B cell (primary cell): ENCODE measurements at regions not wholly inside any gene's neighbourhood (a gene's known extent, or its start where the extent isn't known, plus 50 kb on each side); places are given as distances from the start of the nearest gene placed in this dataset.

Experiments
- ATAC-seq: fragments of 200-7000 bp; cut with Tn5 transposase; one replicate; pipeline ENCODE4 v1.10.0; 2021; ENCODE audit warnings: low read depth, mild to moderate bottlenecking, moderate number of reproducible peaks, moderate library complexity
- CTCF ChIA-PET: fragments of 350-600 bp; sonication (Branson Sonifier 250); formaldehyde crosslinking; loops from one replicate; lab custom pipeline; 2021; ENCODE audit warnings: antibody characterized with exemption, inconsistent platforms; lab: Charles Lee
- POLR2A ChIA-PET: fragments of 350-600 bp; sonication (Branson Sonifier 250); formaldehyde crosslinking; loops from one replicate; lab custom pipeline; 2021; ENCODE audit warnings: antibody characterized with exemption; lab: Charles Lee
- DNase-seq: peaks from one replicate; pipeline ENCODE4 v3.0.0; 2013
- H2AFZ ChIP-seq: 2 replicates; pipeline ENCODE4 v1.6.1; 2012; ENCODE audit warnings: mild to moderate bottlenecking, low read depth, low read length; ENCODE audit not compliant: insufficient read depth, poor library complexity, severe bottlenecking
- H3K27ac ChIP-seq, 2 donors: 1 replicate in 1 of 2; 2 replicates in 1 of 2; pipeline ENCODE4 v1.5.1; 2012 to 2013; ENCODE audit warnings: low read length in 2 of 2, mild to moderate bottlenecking in 2 of 2, moderate library complexity in 1 of 2
- H3K27me3 ChIP-seq, 4 experiments: fragments of 200-600 bp in 1 of 4; sonication (generic) in 1 of 4; replicated peaks in 1 of 4; 1 replicate in 2 of 4; 2 replicates in 2 of 4; pipeline versions ENCODE4 v1.6.1 to v1.7.0; 2013 to 2016; ENCODE audit warnings: low read length in 3 of 4, mild to moderate bottlenecking in 2 of 4, mixed read lengths in 1 of 4, moderate library complexity in 1 of 4; ENCODE audit not compliant: insufficient read depth in 4 of 4, control insufficient read depth in 3 of 4; ENCODE audit errors: control extremely low read depth in 1 of 4
- H3K36me3 ChIP-seq, 2 experiments: replicated peaks in 1 of 2; 1 replicate in 1 of 2; 2 replicates in 1 of 2; pipeline versions ENCODE4 v1.6.1 to v1.7.1; 2013; ENCODE audit warnings: low read length in 1 of 2; ENCODE audit not compliant: insufficient read depth in 2 of 2, control insufficient read depth in 1 of 2; ENCODE audit errors: control extremely low read depth in 1 of 2, extremely low read depth in 1 of 2
- H3K4me1 ChIP-seq, 2 donors: fragments of 200-600 bp in 1 of 2; sonication (generic) in 1 of 2; 1 replicate in 1 of 2; 2 replicates in 1 of 2; pipeline versions ENCODE4 v1.5.1 to v1.6.1; 2013 to 2017; ENCODE audit warnings: low read length in 2 of 2; ENCODE audit not compliant: control insufficient read depth in 2 of 2, insufficient read depth in 2 of 2
- H3K4me2 ChIP-seq: replicated peaks from 2 replicates; pipeline ENCODE3; 2012; ENCODE audit warnings: mild to moderate bottlenecking, low read depth, low read length; ENCODE audit not compliant: poor library complexity, severe bottlenecking
- H3K4me3 ChIP-seq, 5 experiments: fragments of 200-600 bp in 1 of 5; sonication (generic) in 1 of 5; 1 replicate in 3 of 5; 2 replicates in 2 of 5; pipeline versions ENCODE4 v1.5.1 to v1.7.0; 2011 to 2016; ENCODE audit warnings: low read length in 4 of 5, mild to moderate bottlenecking in 4 of 5, low read depth in 2 of 5, control low read depth in 1 of 5, moderate library complexity in 1 of 5; ENCODE audit not compliant: insufficient read depth in 1 of 5; ENCODE audit errors: control extremely low read depth in 1 of 5, extremely low read depth in 1 of 5
- H3K79me2 ChIP-seq: fragments of 200-600 bp; sonication (generic); one replicate; pipeline ENCODE4 v1.6.0; 2016; ENCODE audit warnings: low read length; ENCODE audit not compliant: control insufficient read depth, insufficient read depth
- H3K9ac ChIP-seq: fragments of 200-600 bp; sonication (generic); 2 replicates; pipeline ENCODE4 v1.6.1; 2017; ENCODE audit warnings: mild to moderate bottlenecking, low read length, moderate library complexity
- H3K9me3 ChIP-seq, 3 donors: one replicate each; pipeline versions ENCODE4 v1.6.1 to v1.7.1; 2013; ENCODE audit warnings: low read length in 2 of 3; ENCODE audit not compliant: control insufficient read depth in 2 of 3, insufficient read depth in 1 of 3; ENCODE audit errors: control extremely low read depth in 1 of 3
- H4K20me1 ChIP-seq: 2 replicates; pipeline ENCODE4 v1.6.0; 2012; ENCODE audit warnings: mild to moderate bottlenecking, low read length; ENCODE audit not compliant: insufficient read depth, control insufficient read depth, poor library complexity, severe bottlenecking
- H3K27ac Mint-ChIP-seq: one replicate; pipeline ENCODE4 v1.8.0; 2021; ENCODE audit warnings: mixed read lengths
- H3K27me3 Mint-ChIP-seq: one replicate; pipeline ENCODE4 v1.8.0; 2021; ENCODE audit warnings: mixed read lengths
- H3K4me1 Mint-ChIP-seq: one replicate; pipeline ENCODE4 v1.8.0; 2021; ENCODE audit warnings: mixed read lengths
- H3K4me3 Mint-ChIP-seq: one replicate; pipeline ENCODE4 v1.8.0; 2021; ENCODE audit warnings: mixed read lengths
- H3K9me3 Mint-ChIP-seq: one replicate; pipeline ENCODE4 v1.8.0; 2022; ENCODE audit warnings: mixed read lengths; ENCODE audit not compliant: insufficient read depth
- EZH2 ChIP-seq: IDR thresholded peaks from 2 replicates; pipeline ENCODE4 v1.6.1; 2012; ENCODE audit warnings: borderline replicate concordance, low read depth, mild to moderate bottlenecking, moderate library complexity, low read length; ENCODE audit not compliant: insufficient read depth, poor library complexity, severe bottlenecking
- WGBS: methylation state at CpG from one replicate; pipeline ENCODE4 v1.1.5; 2013; ENCODE audit warnings: missing lambda C conversion rate; ENCODE audit not compliant: insufficient coverage; 5-methylcytosine and 5-hydroxymethylcytosine counted together
- intact Hi-C: fragments of 100-400 bp; cut with micrococcal nuclease; formaldehyde crosslinking; loops from one replicate; pipeline ENCODE4 v1.10.0; 2022
- TF ChIP-seq, protein P1 (sequence below): fragments of 200-600 bp; IDR thresholded peaks from one replicate; pipeline ENCODE4 v1.8.0; 2022; ENCODE audit warnings: antibody characterized with exemption, mild to moderate bottlenecking

DNA sequence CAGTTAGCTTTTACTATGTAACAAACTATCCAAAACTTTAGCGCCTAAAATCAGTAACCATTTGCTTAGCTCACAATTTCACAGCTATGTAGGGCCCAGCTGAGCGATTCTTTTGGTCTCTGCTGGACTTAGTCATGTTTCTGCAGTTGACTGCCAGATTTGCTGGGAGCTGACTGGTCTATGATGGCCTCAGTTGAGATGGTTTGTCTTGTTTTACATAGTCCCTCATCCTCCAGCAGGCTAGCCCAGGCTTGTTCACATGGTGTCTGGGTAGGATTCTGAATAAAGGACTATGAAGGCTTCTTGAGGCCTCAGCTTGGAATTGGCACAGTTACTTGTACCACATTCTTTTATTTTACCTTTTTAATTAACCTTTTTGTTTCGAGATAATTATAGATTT is 247.8 kb upstream of the CHD6 start:
- peaks cover 0 to 1% (median 0%) of the 10 kb centered on the region in 3 donors for H3K9me3 ChIP-seq
- H3K4me1 Mint-ChIP-seq: no peaks in the 10 kb centered on the region
- no peak overlapping the region for H3K4me3 ChIP-seq
- no peaks in the 10 kb centered on the region for H3K27me3 ChIP-seq
- no peaks in the 10 kb centered on the region for H3K9me3 Mint-ChIP-seq
- no peak overlapping the region for H3K4me3 Mint-ChIP-seq
- no peak overlapping the region for H3K4me2 ChIP-seq
- H3K27ac Mint-ChIP-seq: no peak overlapping the region
- H4K20me1 ChIP-seq: no peaks in the 10 kb centered on the region
- H3K27me3 Mint-ChIP-seq: no peaks in the 10 kb centered on the region
- ATAC-seq (no peak), DNase-seq (no peak)
- CTCF ChIA-PET: no interaction called here
- TF ChIP-seq EZH2: no peak
- TF ChIP-seq, protein P1, sequence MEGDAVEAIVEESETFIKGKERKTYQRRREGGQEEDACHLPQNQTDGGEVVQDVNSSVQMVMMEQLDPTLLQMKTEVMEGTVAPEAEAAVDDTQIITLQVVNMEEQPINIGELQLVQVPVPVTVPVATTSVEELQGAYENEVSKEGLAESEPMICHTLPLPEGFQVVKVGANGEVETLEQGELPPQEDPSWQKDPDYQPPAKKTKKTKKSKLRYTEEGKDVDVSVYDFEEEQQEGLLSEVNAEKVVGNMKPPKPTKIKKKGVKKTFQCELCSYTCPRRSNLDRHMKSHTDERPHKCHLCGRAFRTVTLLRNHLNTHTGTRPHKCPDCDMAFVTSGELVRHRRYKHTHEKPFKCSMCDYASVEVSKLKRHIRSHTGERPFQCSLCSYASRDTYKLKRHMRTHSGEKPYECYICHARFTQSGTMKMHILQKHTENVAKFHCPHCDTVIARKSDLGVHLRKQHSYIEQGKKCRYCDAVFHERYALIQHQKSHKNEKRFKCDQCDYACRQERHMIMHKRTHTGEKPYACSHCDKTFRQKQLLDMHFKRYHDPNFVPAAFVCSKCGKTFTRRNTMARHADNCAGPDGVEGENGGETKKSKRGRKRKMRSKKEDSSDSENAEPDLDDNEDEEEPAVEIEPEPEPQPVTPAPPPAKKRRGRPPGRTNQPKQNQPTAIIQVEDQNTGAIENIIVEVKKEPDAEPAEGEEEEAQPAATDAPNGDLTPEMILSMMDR: no peak
- H3K27ac ChIP-seq: no peak overlapping the region
- H3K4me1 ChIP-seq: no peaks in the 10 kb centered on the region
- no peak overlapping the region for H3K9ac ChIP-seq
- 100% methylated on average over 1 of the region's 3 CpGs for WGBS
- no peaks in the 10 kb centered on the region for H3K79me2 ChIP-seq
- POLR2A ChIA-PET: no interaction called here
- no peak overlapping the region for H2AFZ ChIP-seq
- intact Hi-C loops: no loop called here
- H3K36me3 ChIP-seq: no peaks in the 10 kb centered on the region

- DNase-seq: no peak
- Histone ChIP-seq H3K4me3 (no peak overlapping the region), H3K4me2 (no peak overlapping the region), H3K9ac (no peak overlapping the region), H2AFZ (no peak overlapping the region), H3K27me3 (no peaks in the 10 kb centered on the region), H3K79me2 (no peaks in the 10 kb centered on the region), H3K27ac (no peak overlapping the region), H3K36me3 (no peaks in the 10 kb centered on the region), H3K9me3 (no peaks in the 10 kb centered on the region), H3K4me1 (no peaks in the 10 kb centered on the region), H4K20me1 (no peaks in the 10 kb centered on the region)
- CTCF ChIA-PET: no interaction called here
- Mint-ChIP-seq H3K27me3 (no peaks in the 10 kb centered on the region), H3K4me1 (no peaks in the 10 kb centered on the region), H3K9me3 (no peaks in the 10 kb centered on the region), H3K27ac (no peak overlapping the region), H3K4me3 (no peak overlapping the region)
- TF ChIP-seq, protein P1: no peak
- no peak for TF ChIP-seq EZH2
- intact Hi-C loops: no loop called here
- POLR2A ChIA-PET: no interaction called here
- 92% methylated on average over 2 of the region's 4 CpGs for WGBS
- ATAC-seq: no peak
Measured at GRCh38 chr20:41862476-41862875, 244.3 kb upstream of the CHD6 start.
